ENCODE measurements at regions not wholly inside any gene's neighbourhood (a gene's known extent, or its start where the extent isn't known, plus 50 kb on each side); places are given as distances from the start of the nearest gene placed in this dataset.
"Not testable (repeated sequence)": the region's sequence is repeated elsewhere in the genome, so short reads cannot be mapped to it uniquely, and the experiment has no call there.

DNA sequence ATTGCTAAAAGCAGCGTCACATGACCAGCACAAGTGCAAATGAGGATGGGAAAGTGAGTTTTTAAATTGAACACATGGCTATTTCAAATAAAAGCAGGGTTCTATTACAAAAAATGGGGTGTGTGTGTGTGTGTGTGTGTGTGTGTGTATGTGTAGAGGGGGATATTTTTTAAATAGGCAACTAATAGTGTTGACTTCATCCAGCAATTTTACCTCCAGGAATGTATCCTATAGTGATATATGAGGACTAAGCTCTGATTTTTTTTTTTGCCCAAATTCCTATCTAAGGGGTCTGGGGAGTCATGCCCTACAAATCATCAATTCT lies 78.9 kb upstream of the AMN1 start:
- H4K8ac ChIP-seq (replicated peaks; ENCODE audit: insufficient read length, low read depth, low read length) = no peak overlapping the region
- no peaks in the 10 kb centered on the region for H3K23me2 ChIP-seq (ENCODE audit: insufficient read length, low read depth, low read length, poor library complexity, severe bottlenecking)
- H4K20me1 ChIP-seq (ENCODE audit: control insufficient read depth, insufficient read depth, insufficient read length) = no peaks in the 10 kb centered on the region
- H3K4me3 Mint-ChIP-seq = no peak overlapping the region
- no peak overlapping the region for H3K9ac ChIP-seq (ENCODE audit: extremely low read depth, insufficient read length, low read length)
- no peak overlapping the region for H3K27ac Mint-ChIP-seq
- no CpG with 5 or more reads among the region's 1 CpG for WGBS (ENCODE audit: extremely low coverage, insufficient read length, low lambda C conversion rate)
- H3K79me2 ChIP-seq (ENCODE audit: insufficient read depth, low read length) = no peaks in the 10 kb centered on the region
- no peak overlapping the region for H2BK20ac ChIP-seq (ENCODE audit: low read depth, low read length, poor library complexity, severe bottlenecking)
- no peak overlapping the region for H4K5ac ChIP-seq (ENCODE audit: insufficient read length, low read depth, low read length)
- H3K14ac ChIP-seq (ENCODE audit: insufficient read depth, low read length) = no peak overlapping the region
- H3K27me3 Mint-ChIP-seq (ENCODE audit: low read depth) = peaks cover 2% of the 10 kb centered on the region
- H3K4me2 ChIP-seq (ENCODE audit: insufficient read depth, insufficient read length, low read length) = no peak overlapping the region
- H2BK12ac ChIP-seq (ENCODE audit: insufficient read length, low read depth, low read length) = no peak overlapping the region
- no peak overlapping the region for H2AFZ ChIP-seq (ENCODE audit: low read length)
- H3K23ac ChIP-seq (ENCODE audit: insufficient read length, low read depth, low read length) = no peak overlapping the region
- no peaks in the 10 kb centered on the region for H3K79me1 ChIP-seq (ENCODE audit: insufficient read depth, low read depth, low read length, poor library complexity, severe bottlenecking)
- no peak overlapping the region for H3K27ac ChIP-seq (ENCODE audit: insufficient read length, low read depth, low read length)
- H2BK15ac ChIP-seq (ENCODE audit: low read depth, low read length) = no peak overlapping the region
- no peaks in the 10 kb centered on the region for H3K4me1 ChIP-seq (ENCODE audit: insufficient read depth, low read length)
- DNase-seq = no peak
- TF ChIP-seq, protein P1, sequence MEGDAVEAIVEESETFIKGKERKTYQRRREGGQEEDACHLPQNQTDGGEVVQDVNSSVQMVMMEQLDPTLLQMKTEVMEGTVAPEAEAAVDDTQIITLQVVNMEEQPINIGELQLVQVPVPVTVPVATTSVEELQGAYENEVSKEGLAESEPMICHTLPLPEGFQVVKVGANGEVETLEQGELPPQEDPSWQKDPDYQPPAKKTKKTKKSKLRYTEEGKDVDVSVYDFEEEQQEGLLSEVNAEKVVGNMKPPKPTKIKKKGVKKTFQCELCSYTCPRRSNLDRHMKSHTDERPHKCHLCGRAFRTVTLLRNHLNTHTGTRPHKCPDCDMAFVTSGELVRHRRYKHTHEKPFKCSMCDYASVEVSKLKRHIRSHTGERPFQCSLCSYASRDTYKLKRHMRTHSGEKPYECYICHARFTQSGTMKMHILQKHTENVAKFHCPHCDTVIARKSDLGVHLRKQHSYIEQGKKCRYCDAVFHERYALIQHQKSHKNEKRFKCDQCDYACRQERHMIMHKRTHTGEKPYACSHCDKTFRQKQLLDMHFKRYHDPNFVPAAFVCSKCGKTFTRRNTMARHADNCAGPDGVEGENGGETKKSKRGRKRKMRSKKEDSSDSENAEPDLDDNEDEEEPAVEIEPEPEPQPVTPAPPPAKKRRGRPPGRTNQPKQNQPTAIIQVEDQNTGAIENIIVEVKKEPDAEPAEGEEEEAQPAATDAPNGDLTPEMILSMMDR (conservative IDR thresholded peaks at IDR 0.05) = no peak
- no peak overlapping the region for H2AK5ac ChIP-seq (ENCODE audit: insufficient read length, low read length)
- H4K91ac ChIP-seq (ENCODE audit: insufficient read length, low read depth, low read length) = no peak overlapping the region
- no peaks in the 10 kb centered on the region for H3K27me3 ChIP-seq (ENCODE audit: insufficient read depth, low read length)
- H3K9me3 ChIP-seq (ENCODE audit: control insufficient read depth, low read depth, low read length) = no peaks in the 10 kb centered on the region
- H3T11ph ChIP-seq (ENCODE audit: low read length) = no peak overlapping the region
- H3K18ac ChIP-seq (ENCODE audit: insufficient read length, low read depth, low read length) = no peak overlapping the region
- no peaks in the 10 kb centered on the region; a peak in 1 of 7 replicates for H3K36me3 Mint-ChIP-seq (ENCODE audit: insufficient read depth in 1 of 3, low read depth in 3 of 3)
- H2BK5ac ChIP-seq (ENCODE audit: insufficient read length, low read length) = no peak overlapping the region
- no peaks in the 10 kb centered on the region; a peak in 1 of 5 replicates for H3K9me3 Mint-ChIP-seq
- no peak overlapping the region for H3K56ac ChIP-seq (ENCODE audit: insufficient read length, low read depth, low read length)
- H3K4ac ChIP-seq (ENCODE audit: low read depth, low read length) = no peak overlapping the region
- H3K4me1 Mint-ChIP-seq = peaks cover 22 to 25% of the 10 kb centered on the region in 2 experiments
- H2BK120ac ChIP-seq (ENCODE audit: low read depth, low read length, poor library complexity, severe bottlenecking) = no peak overlapping the region

- H2BK12ac ChIP-seq (ENCODE audit: insufficient read length, low read depth, low read length); H3K14ac ChIP-seq (ENCODE audit: insufficient read depth, low read length); H3K56ac ChIP-seq (ENCODE audit: insufficient read length, low read depth, low read length); H3K9me3 Mint-ChIP-seq; DNase-seq; H3K4me3 Mint-ChIP-seq; H3K23me2 ChIP-seq (ENCODE audit: insufficient read length, low read depth, low read length, poor library complexity, severe bottlenecking); H3T11ph ChIP-seq (ENCODE audit: low read length); H3K4ac ChIP-seq (ENCODE audit: low read depth, low read length); H3K27ac Mint-ChIP-seq; H3K18ac ChIP-seq (ENCODE audit: insufficient read length, low read depth, low read length); H2BK20ac ChIP-seq (ENCODE audit: low read depth, low read length, poor library complexity, severe bottlenecking); H3K27ac ChIP-seq (ENCODE audit: insufficient read length, low read depth, low read length); H3K4me1 ChIP-seq (ENCODE audit: insufficient read depth, low read length); H4K91ac ChIP-seq (ENCODE audit: insufficient read length, low read depth, low read length); H3K79me2 ChIP-seq (ENCODE audit: insufficient read depth, low read length); H3K27me3 Mint-ChIP-seq (ENCODE audit: low read depth); H4K5ac ChIP-seq (ENCODE audit: insufficient read length, low read depth, low read length); H2AK5ac ChIP-seq (ENCODE audit: insufficient read length, low read length); H3K36me3 Mint-ChIP-seq (ENCODE audit: insufficient read depth in 1 of 3, low read depth in 3 of 3); H2BK120ac ChIP-seq (ENCODE audit: low read depth, low read length, poor library complexity, severe bottlenecking); H3K9ac ChIP-seq (ENCODE audit: extremely low read depth, insufficient read length, low read length); H2AFZ ChIP-seq (ENCODE audit: low read length); H3K27me3 ChIP-seq (ENCODE audit: insufficient read depth, low read length); H3K79me1 ChIP-seq (ENCODE audit: insufficient read depth, low read depth, low read length, poor library complexity, severe bottlenecking); H3K23ac ChIP-seq (ENCODE audit: insufficient read length, low read depth, low read length); H2BK15ac ChIP-seq (ENCODE audit: low read depth, low read length); H2BK5ac ChIP-seq (ENCODE audit: insufficient read length, low read length); H4K20me1 ChIP-seq (ENCODE audit: control insufficient read depth, insufficient read depth, insufficient read length); H4K8ac ChIP-seq (replicated peaks; ENCODE audit: insufficient read length, low read depth, low read length); H3K9me3 ChIP-seq (ENCODE audit: control insufficient read depth, low read depth, low read length); H3K4me2 ChIP-seq (ENCODE audit: insufficient read depth, insufficient read length, low read length): not testable (repeated sequence)
- peaks cover 22 to 25% of the 10 kb centered on the region in 2 experiments for H3K4me1 Mint-ChIP-seq
- WGBS (ENCODE audit: extremely low coverage, insufficient read length, low lambda C conversion rate) = no CpG with 5 or more reads among the region's 12 CpGs
These were observed 78.4 kb upstream of the AMN1 start for GRCh38 chr12:31807081-31807772.
